Kidney (tissue), 13 donors: ENCODE measurements at regions not wholly inside any gene's neighbourhood (a gene's known extent, or its start where the extent isn't known, plus 50 kb on each side); places are given as distances from the start of the nearest gene placed in this dataset.

Experiments
- DNase-seq, 5 donors: peaks; one replicate each; pipeline ENCODE4 v3.0.0-alpha.2; 2013 to 2020
- FAIRE-seq: peaks from 2 replicates; lab custom pipeline; 2012; peaks lifted over from hg19 to GRCh38; lab: Jason Lieb, UNC
- H3K27ac ChIP-seq, 2 donors: one replicate each; pipeline ENCODE4 v1.7.0; 2013; ENCODE audit warnings: low read depth in 2 of 2, low read length in 2 of 2, inconsistent platforms in 1 of 2
- H3K27me3 ChIP-seq: one replicate; pipeline ENCODE4 v1.7.1; 2013; ENCODE audit warnings: low read length, inconsistent platforms; ENCODE audit not compliant: control insufficient read depth, insufficient read depth
- H3K36me3 ChIP-seq, 3 donors: one replicate each; pipeline versions ENCODE4 v1.7.0 to v1.7.1; 2013; ENCODE audit warnings: low read length in 3 of 3, control low read depth in 1 of 3, inconsistent platforms in 1 of 3; ENCODE audit not compliant: insufficient read depth in 3 of 3, control insufficient read depth in 2 of 3
- H3K4me1 ChIP-seq, 3 donors: one replicate each; pipeline versions ENCODE4 v1.7.0 to v1.7.1; 2013; ENCODE audit warnings: low read length in 3 of 3, inconsistent platforms in 1 of 3, low read depth in 1 of 3; ENCODE audit not compliant: control insufficient read depth in 2 of 3, insufficient read depth in 2 of 3
- H3K4me3 ChIP-seq, 3 donors: one replicate each; pipeline versions ENCODE4 v1.7.0 to v1.8.1; 2013; ENCODE audit warnings: low read length in 3 of 3, control low read depth in 1 of 3, inconsistent platforms in 1 of 3
- H3K9ac ChIP-seq, 3 donors: one replicate each; pipeline versions ENCODE4 v1.7.0 to v1.7.1; 2013; ENCODE audit warnings: low read length in 3 of 3, control low read depth in 1 of 3, inconsistent platforms in 1 of 3
- H3K9me3 ChIP-seq, 3 donors: one replicate each; pipeline versions ENCODE4 v1.7.0 to v1.7.1; 2013; ENCODE audit warnings: low read length in 3 of 3, control low read depth in 1 of 3, inconsistent platforms in 1 of 3; ENCODE audit not compliant: control insufficient read depth in 2 of 3, insufficient read depth in 1 of 3
- CTCF ChIP-seq: IDR thresholded peaks from 3 replicates; pipeline ENCODE4 v1.5.1; 2012; ENCODE audit warnings: mild to moderate bottlenecking, moderate library complexity, borderline replicate concordance; ENCODE audit not compliant: insufficient read depth; ENCODE audit errors: extremely low read depth
- intact Hi-C: fragments of 100-400 bp; cut with DNase I; formaldehyde crosslinking; loops from one replicate; pipeline ENCODE4 v1.11.1; 2022
- donor health status: control.
- donor health status: control.
- donor health status: control.
- donor health status: control.
- donor health status: control.
- donor health status: DM: yes; HTN: yes; CAD: no.
- donor health status: Normal renal cell carcinoma (clear cell type).

GRCh38 chr18:73976433-73976832 is 171.2 kb downstream of the FBXO15 start:
- Histone ChIP-seq H3K36me3 (no peaks in the 10 kb centered on the region), H3K4me3 (no peak overlapping the region), H3K27ac (no peak overlapping the region), H3K4me1 (no peaks in the 10 kb centered on the region), H3K9me3 (no peaks in the 10 kb centered on the region), H3K27me3 (no peaks in the 10 kb centered on the region), H3K9ac (no peak overlapping the region)
- intact Hi-C loops = no loop called here
- no peak for TF ChIP-seq CTCF
- no peak for FAIRE-seq
- no peak for DNase-seq

- TF ChIP-seq CTCF = no peak
- no peak for FAIRE-seq
- Histone ChIP-seq H3K27ac (no peak overlapping the region), H3K4me1 (no peaks in the 10 kb centered on the region), H3K4me3 (no peak overlapping the region), H3K36me3 (no peaks in the 10 kb centered on the region), H3K27me3 (no peaks in the 10 kb centered on the region), H3K9ac (no peak overlapping the region), H3K9me3 (no peaks in the 10 kb centered on the region)
- no peak for DNase-seq
- intact Hi-C loops = no loop called here
Observed at GRCh38 chr18:73975266-73975665, 172.4 kb downstream of the FBXO15 start.

GRCh38 chr18:73973972-73974371 is 173.7 kb downstream of the FBXO15 start:
- DNase-seq (no peak), FAIRE-seq (no peak)
- H3K4me1 ChIP-seq = no peaks in the 10 kb centered on the region
- no peaks in the 10 kb centered on the region for H3K36me3 ChIP-seq
- H3K9ac ChIP-seq = no peak overlapping the region
- H3K9me3 ChIP-seq = no peaks in the 10 kb centered on the region
- no peak overlapping the region for H3K4me3 ChIP-seq
- no peaks in the 10 kb centered on the region for H3K27me3 ChIP-seq
- intact Hi-C loops = no loop called here
- TF ChIP-seq CTCF = no peak
- H3K27ac ChIP-seq = no peak overlapping the region

- Histone ChIP-seq H3K4me3 (no peak overlapping the region), H3K9me3 (no peaks in the 10 kb centered on the region), H3K27ac (no peak overlapping the region), H3K4me1 (no peaks in the 10 kb centered on the region), H3K36me3 (no peaks in the 10 kb centered on the region), H3K9ac (no peak overlapping the region), H3K27me3 (no peaks in the 10 kb centered on the region)
- DNase-seq (no peak), FAIRE-seq (no peak)
- TF ChIP-seq CTCF = no peak
- intact Hi-C loops = no loop called here
Observed at GRCh38 chr18:73966954-73967353, 180.7 kb downstream of the FBXO15 start.
